GM23338 (cell line): ENCODE measurements at regions not wholly inside any gene's neighbourhood (a gene's known extent, or its start where the extent isn't known, plus 50 kb on each side); places are given as distances from the start of the nearest gene placed in this dataset.

Experiments used
- ATAC-seq: fragments of 200-7000 bp; cut with Tn5 transposase; 3 replicates; pipeline ENCODE4 v1.9.1; 2020
- DNase-seq: peaks from one replicate; pipeline ENCODE4 v3.0.0-alpha.2; 2015; ENCODE audit warnings: low spot score
- H2AFZ ChIP-seq: fragments of 200-600 bp; sonication (generic); 2 replicates; pipeline ENCODE4 v1.8.0; 2016; ENCODE audit warnings: antibody characterized with exemption, mild to moderate bottlenecking, moderate library complexity
- H3F3A ChIP-seq: fragments of 200-600 bp; sonication (generic); replicated peaks from 2 replicates; pipeline ENCODE4 v1.8.0; 2017; ENCODE audit warnings: antibody characterized with exemption, mixed run types, low read depth
- H3K27ac ChIP-seq: fragments of 200-600 bp; sonication (generic); 2 replicates; pipeline ENCODE4 v1.6.1; 2016; ENCODE audit warnings: low read depth
- H3K27me3 ChIP-seq: fragments of 200-600 bp; sonication (generic); 2 replicates; pipeline ENCODE4 v1.8.0; 2016; ENCODE audit warnings: mild to moderate bottlenecking, mixed run types, moderate library complexity; ENCODE audit not compliant: insufficient read depth
- H3K36me3 ChIP-seq: fragments of 200-600 bp; sonication (generic); 2 replicates; pipeline ENCODE4 v1.8.0; 2016; ENCODE audit warnings: mild to moderate bottlenecking; ENCODE audit not compliant: insufficient read depth
- H3K4me1 ChIP-seq: fragments of 200-600 bp; sonication (generic); 2 replicates; pipeline ENCODE4 v1.8.0; 2016; ENCODE audit warnings: mild to moderate bottlenecking, moderate library complexity; ENCODE audit not compliant: insufficient read depth
- H3K4me2 ChIP-seq: fragments of 200-600 bp; sonication (generic); 2 replicates; pipeline ENCODE4 v1.7.1; 2017; ENCODE audit warnings: mixed run types
- H3K4me3 ChIP-seq: fragments of 200-600 bp; sonication (generic); 2 replicates; pipeline ENCODE4 v1.6.1; 2016; ENCODE audit warnings: mixed run types
- H3K79me2 ChIP-seq: fragments of 200-600 bp; sonication (generic); replicated peaks from 2 replicates; pipeline ENCODE4 v1.8.0; 2017; ENCODE audit warnings: mild to moderate bottlenecking; ENCODE audit not compliant: insufficient read depth
- H3K9me2 ChIP-seq: fragments of 200-600 bp; sonication (generic); 2 replicates; pipeline ENCODE4 v1.8.0; 2017; ENCODE audit not compliant: insufficient read depth
- H4K20me1 ChIP-seq: fragments of 200-600 bp; sonication (generic); replicated peaks from 2 replicates; pipeline ENCODE4 v1.8.0; 2017; ENCODE audit warnings: mild to moderate bottlenecking; ENCODE audit not compliant: insufficient read depth
- H3K27ac Mint-ChIP-seq: 2 replicates; pipeline ENCODE4 v1.8.0; 2020; ENCODE audit warnings: inconsistent platforms, mild to moderate bottlenecking, moderate library complexity, mixed read lengths
- H3K27me3 Mint-ChIP-seq: 3 replicates; pipeline ENCODE4 v1.8.0; 2022; ENCODE audit warnings: low read depth, mild to moderate bottlenecking, moderate library complexity, mixed read lengths, inconsistent platforms; ENCODE audit not compliant: insufficient read depth, poor library complexity
- H3K36me3 Mint-ChIP-seq: 3 replicates; pipeline ENCODE4 v1.8.0; 2021; ENCODE audit warnings: low read depth, mild to moderate bottlenecking, inconsistent platforms, moderate library complexity, mixed read lengths
- H3K4me1 Mint-ChIP-seq: 3 replicates; pipeline ENCODE4 v1.8.0; 2020; ENCODE audit warnings: mild to moderate bottlenecking, inconsistent platforms, mixed read lengths
- H3K4me3 Mint-ChIP-seq: 3 replicates; pipeline ENCODE4 v1.8.0; 2021; ENCODE audit warnings: moderate library complexity, mild to moderate bottlenecking, inconsistent platforms, mixed read lengths
- H3K9me3 Mint-ChIP-seq: 3 replicates; pipeline ENCODE4 v1.8.0; 2020; ENCODE audit warnings: moderate library complexity, mild to moderate bottlenecking, inconsistent platforms, mixed read lengths
- CREB1 ChIP-seq: fragments of 250-450 bp; sonication (Bioruptor Pico); IDR thresholded peaks from 2 replicates; pipeline ENCODE4 v1.5.0; 2020; ENCODE audit warnings: low read depth, mild to moderate bottlenecking, moderate library complexity
- ETS1 ChIP-seq: IDR thresholded peaks from 2 replicates; pipeline ENCODE4 v1.6.1; 2016; ENCODE audit warnings: antibody characterized with exemption
- EZH2 ChIP-seq: fragments of 200-600 bp; sonication (generic); IDR thresholded peaks from one replicate; pipeline ENCODE4 v1.8.0; 2017; ENCODE audit warnings: antibody characterized with exemption, mild to moderate bottlenecking, low read depth; ENCODE audit not compliant: unreplicated experiment
- EZH2phosphoT487 ChIP-seq: fragments of 200-600 bp; sonication (generic); IDR thresholded peaks from one replicate; pipeline ENCODE4 v1.8.1; 2018; ENCODE audit warnings: antibody characterized with exemption; ENCODE audit not compliant: unreplicated experiment
- POLR2AphosphoS5 ChIP-seq: IDR thresholded peaks from 2 replicates; pipeline ENCODE4 v1.6.1; 2016; ENCODE audit warnings: antibody characterized with exemption, low read depth
- STAT1 ChIP-seq: IDR thresholded peaks from one replicate; pipeline ENCODE4 v1.6.1; 2016; ENCODE audit warnings: antibody characterized with exemption; ENCODE audit not compliant: unreplicated experiment
- ZNF114 ChIP-seq: fragments of 250-450 bp; sonication (Bioruptor Pico); IDR thresholded peaks from 2 replicates; pipeline ENCODE4 v1.5.0; 2020; ENCODE audit warnings: mild to moderate bottlenecking, moderate library complexity
- TF ChIP-seq, protein P1 (sequence below), 2 experiments: fragments of 200-600 bp in 1 of 2; sonication (generic) in 1 of 2; conservative IDR thresholded peaks; 2 replicates each; pipeline versions ENCODE4 v1.5.1 to v1.6.1; 2016 to 2017; ENCODE audit warnings: antibody characterized with exemption in 2 of 2, low read depth in 2 of 2, mild to moderate bottlenecking in 2 of 2, moderate library complexity in 1 of 2

- Histone ChIP-seq H3F3A (no peaks in the 10 kb centered on the region), H3K27ac (no peak overlapping the region), H3K27me3 (no peaks in the 10 kb centered on the region), H3K4me1 (no peaks in the 10 kb centered on the region), H3K4me2 (no peak overlapping the region), H4K20me1 (no peaks in the 10 kb centered on the region), H3K4me3 (no peak overlapping the region), H3K9me2 (no peaks in the 10 kb centered on the region), H3K36me3 (no peaks in the 10 kb centered on the region), H3K79me2 (no peaks in the 10 kb centered on the region), H2AFZ (no peak overlapping the region)
- peaks cover 2% of the 10 kb centered on the region for H3K27me3 Mint-ChIP-seq
- no peaks in the 10 kb centered on the region; the same call in 2 of the 3 replicates for H3K9me3 Mint-ChIP-seq
- TF ChIP-seq ZNF114 (CRISPR knock-in tag): no peak
- TF ChIP-seq CREB1: no peak
- no peak for TF ChIP-seq EZH2
- DNase-seq (no peak), ATAC-seq (no peak)
- no peak overlapping the region for H3K4me3 Mint-ChIP-seq
- no peak overlapping the region for H3K27ac Mint-ChIP-seq
- no peaks in the 10 kb centered on the region for H3K36me3 Mint-ChIP-seq
- peaks cover 3% of the 10 kb centered on the region; the same call in 2 of the 3 replicates for H3K4me1 Mint-ChIP-seq
Observed at GRCh38 chr3:87448558-87448957, 172.2 kb upstream of the POU1F1 start.

DNA sequence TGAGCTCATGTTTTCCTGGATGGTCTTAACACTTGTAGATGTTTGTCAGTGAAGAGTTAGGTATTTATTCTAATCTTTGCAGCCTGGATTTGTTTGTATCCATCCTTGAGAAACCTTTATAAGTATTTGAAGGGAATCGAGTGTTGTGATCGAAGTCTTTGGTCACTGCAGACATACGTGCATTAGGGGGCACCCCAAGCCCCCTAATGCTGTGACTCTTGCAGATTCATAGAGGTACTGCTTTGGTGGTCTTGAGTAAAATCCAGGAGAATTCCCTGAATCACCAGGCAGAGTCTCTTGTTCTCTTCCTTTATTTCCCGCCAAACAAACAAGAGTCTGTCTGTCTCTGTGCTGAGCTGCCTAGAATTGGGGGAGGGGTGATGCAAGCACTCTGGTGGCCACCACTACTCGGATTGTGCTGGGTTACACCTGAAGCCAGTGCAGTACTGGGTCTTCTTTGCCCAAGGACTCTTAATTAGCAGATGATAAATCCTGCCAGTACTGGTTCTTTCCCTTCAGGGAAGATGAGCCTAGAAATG is 170.5 kb upstream of the POU1F1 start:
- no peaks in the 10 kb centered on the region for H3K27me3 ChIP-seq
- ATAC-seq (peak; percentile 77), DNase-seq (peak; percentile 47)
- H3K4me2 ChIP-seq: no peak overlapping the region
- no peaks in the 10 kb centered on the region for H3K9me2 ChIP-seq
- H3K9me3 Mint-ChIP-seq: no peaks in the 10 kb centered on the region; the same call in 2 of the 3 replicates
- no peak for TF ChIP-seq ETS1
- TF ChIP-seq, protein P1, sequence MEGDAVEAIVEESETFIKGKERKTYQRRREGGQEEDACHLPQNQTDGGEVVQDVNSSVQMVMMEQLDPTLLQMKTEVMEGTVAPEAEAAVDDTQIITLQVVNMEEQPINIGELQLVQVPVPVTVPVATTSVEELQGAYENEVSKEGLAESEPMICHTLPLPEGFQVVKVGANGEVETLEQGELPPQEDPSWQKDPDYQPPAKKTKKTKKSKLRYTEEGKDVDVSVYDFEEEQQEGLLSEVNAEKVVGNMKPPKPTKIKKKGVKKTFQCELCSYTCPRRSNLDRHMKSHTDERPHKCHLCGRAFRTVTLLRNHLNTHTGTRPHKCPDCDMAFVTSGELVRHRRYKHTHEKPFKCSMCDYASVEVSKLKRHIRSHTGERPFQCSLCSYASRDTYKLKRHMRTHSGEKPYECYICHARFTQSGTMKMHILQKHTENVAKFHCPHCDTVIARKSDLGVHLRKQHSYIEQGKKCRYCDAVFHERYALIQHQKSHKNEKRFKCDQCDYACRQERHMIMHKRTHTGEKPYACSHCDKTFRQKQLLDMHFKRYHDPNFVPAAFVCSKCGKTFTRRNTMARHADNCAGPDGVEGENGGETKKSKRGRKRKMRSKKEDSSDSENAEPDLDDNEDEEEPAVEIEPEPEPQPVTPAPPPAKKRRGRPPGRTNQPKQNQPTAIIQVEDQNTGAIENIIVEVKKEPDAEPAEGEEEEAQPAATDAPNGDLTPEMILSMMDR (conservative IDR thresholded peaks at IDR 0.05; ENCODE audit: low read depth in 2 of 2): peak; percentile 44 to 61
- H3K4me1 ChIP-seq: no peaks in the 10 kb centered on the region
- H3K27me3 Mint-ChIP-seq: peaks cover 2% of the 10 kb centered on the region
- H3K27ac Mint-ChIP-seq: no peak overlapping the region
- H4K20me1 ChIP-seq: no peaks in the 10 kb centered on the region
- no peaks in the 10 kb centered on the region for H3K79me2 ChIP-seq
- H3F3A ChIP-seq: no peaks in the 10 kb centered on the region
- no peak overlapping the region for H3K4me3 ChIP-seq
- H3K27ac ChIP-seq: no peak overlapping the region
- H3K4me1 Mint-ChIP-seq: peaks cover 3% of the 10 kb centered on the region; the same call in 2 of the 3 replicates
- H3K36me3 Mint-ChIP-seq: no peaks in the 10 kb centered on the region
- H2AFZ ChIP-seq: peak overlapping the region; percentile 66
- H3K4me3 Mint-ChIP-seq: no peak overlapping the region
- H3K36me3 ChIP-seq: no peaks in the 10 kb centered on the region

- no peaks in the 10 kb centered on the region for H3K36me3 Mint-ChIP-seq
- Histone ChIP-seq H3K4me1 (no peaks in the 10 kb centered on the region), H3K79me2 (no peaks in the 10 kb centered on the region), H3K27ac (no peak overlapping the region), H3K36me3 (no peaks in the 10 kb centered on the region), H3K4me2 (no peak overlapping the region), H3K9me2 (no peaks in the 10 kb centered on the region), H3K4me3 (no peak overlapping the region), H2AFZ (no peak overlapping the region), H3K27me3 (no peaks in the 10 kb centered on the region), H3F3A (no peaks in the 10 kb centered on the region), H4K20me1 (no peaks in the 10 kb centered on the region)
- H3K4me3 Mint-ChIP-seq: no peak overlapping the region
- ATAC-seq: no peak
- H3K27ac Mint-ChIP-seq: no peak overlapping the region
- no peak for DNase-seq
- peaks cover 2% of the 10 kb centered on the region for H3K27me3 Mint-ChIP-seq
- no peaks in the 10 kb centered on the region for H3K9me3 Mint-ChIP-seq
- TF ChIP-seq, protein P1 (conservative IDR thresholded peaks at IDR 0.05; ENCODE audit: low read depth in 2 of 2): no peak
- TF ChIP-seq STAT1 (no peak), POLR2AphosphoS5 (no peak), EZH2phosphoT487 (no peak)
- H3K4me1 Mint-ChIP-seq: peaks cover 3% of the 10 kb centered on the region; the same call in 1 of the 3 replicates
Observed at GRCh38 chr3:87442470-87442869, 166.1 kb upstream of the POU1F1 start.
